Fibroblast of upper back skin (primary cell): ENCODE measurements at regions not wholly inside any gene's neighbourhood (a gene's known extent, or its start where the extent isn't known, plus 50 kb on each side); places are given as distances from the start of the nearest gene placed in this dataset.
"Not testable (repeated sequence)": the region's sequence is repeated elsewhere in the genome, so short reads cannot be mapped to it uniquely, and the experiment has no call there.

Experiments used
- DNase-seq: peaks from one replicate; pipeline ENCODE4 v3.0.0-alpha.2; 2013

DNA sequence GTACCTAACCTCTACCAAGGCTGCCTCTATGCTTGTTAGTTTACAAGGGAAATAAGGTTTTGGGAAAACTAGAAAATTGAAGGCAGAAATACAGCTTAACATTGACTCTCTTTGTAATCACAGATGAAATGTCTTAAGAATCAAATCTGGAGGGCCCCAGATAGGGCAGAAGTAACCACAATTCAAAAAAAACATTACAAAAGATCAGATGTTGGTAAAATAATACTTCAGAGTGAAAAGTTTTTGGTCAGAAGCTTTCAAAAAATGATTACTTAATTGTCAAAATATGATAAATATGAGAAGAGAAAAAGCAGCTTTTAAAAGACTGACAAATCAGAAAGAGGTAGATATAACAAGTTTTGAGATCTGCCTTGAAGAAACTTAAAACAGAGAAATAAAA, 425.1 kb upstream of the NECTIN3 start:
- DNase-seq, result no peak

DNA sequence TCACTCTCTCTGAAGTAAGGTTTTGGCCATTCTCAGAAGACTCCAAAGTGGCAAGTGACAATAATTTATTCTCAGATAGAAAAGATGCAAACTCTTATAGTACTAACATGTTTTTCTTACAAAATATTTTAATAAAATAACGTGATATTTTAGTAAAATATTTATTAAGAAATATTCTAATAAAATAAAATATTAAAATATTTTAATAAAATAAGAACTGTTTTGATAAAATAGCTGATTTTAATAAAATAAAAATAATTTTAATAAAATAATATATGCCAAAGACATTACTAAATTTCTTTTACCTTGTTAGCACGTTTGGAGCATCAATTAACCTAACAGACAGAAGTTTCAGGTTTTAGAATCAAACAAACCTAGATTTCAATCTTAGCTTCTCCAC, 424.0 kb upstream of the NECTIN3 start:
- DNase-seq, result no peak

DNA sequence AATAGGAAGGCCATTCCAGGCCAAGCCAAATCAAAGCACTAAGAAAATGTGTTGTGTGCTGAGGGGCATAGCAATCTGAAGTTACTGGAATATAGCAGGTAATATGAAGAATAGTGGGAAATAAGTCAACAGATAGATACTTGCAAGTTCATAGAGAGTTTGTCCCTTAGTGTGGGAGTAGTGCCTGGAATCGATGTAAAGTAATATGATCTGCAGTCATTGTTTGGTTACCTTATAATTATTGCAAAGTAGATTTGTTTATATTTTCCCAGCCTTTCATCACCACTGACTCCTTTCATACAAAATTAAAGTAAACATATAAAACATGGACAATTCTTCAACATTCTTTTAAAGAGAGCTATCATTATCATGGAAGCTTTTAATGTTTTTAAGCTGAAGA, 420.9 kb upstream of the NECTIN3 start:
- DNase-seq, result no peak

DNA sequence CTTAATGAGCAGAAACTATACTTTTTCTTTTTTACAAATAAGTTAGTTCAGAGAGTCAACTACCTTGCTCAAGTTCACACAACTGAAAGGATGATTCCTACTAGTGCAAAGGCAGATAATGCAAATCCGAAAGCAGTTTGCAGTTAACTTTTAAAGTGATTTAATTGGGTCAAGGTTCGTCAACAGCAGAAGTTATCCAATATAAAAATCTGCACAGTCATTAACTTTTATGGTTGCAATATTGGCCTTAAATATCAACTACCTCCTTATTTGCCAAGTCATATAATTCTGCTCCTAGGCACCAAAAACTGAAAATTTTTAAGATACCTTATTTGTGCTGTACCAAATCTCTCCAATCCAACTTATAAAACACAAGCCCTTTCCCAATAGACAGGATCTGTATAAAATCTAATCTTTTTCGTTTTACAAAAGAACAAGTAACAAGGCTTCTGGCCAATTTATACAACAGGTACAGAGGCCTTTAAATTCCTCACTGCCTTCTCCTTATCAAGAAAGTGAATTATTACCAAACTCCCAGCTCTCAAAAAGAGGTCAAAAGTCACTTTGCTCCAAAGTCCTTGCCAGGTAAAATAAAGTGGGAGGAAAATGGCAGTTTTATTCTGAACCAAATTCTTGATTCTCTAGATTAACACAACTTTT, 416.6 kb upstream of the NECTIN3 start:
- no peak for DNase-seq

DNA sequence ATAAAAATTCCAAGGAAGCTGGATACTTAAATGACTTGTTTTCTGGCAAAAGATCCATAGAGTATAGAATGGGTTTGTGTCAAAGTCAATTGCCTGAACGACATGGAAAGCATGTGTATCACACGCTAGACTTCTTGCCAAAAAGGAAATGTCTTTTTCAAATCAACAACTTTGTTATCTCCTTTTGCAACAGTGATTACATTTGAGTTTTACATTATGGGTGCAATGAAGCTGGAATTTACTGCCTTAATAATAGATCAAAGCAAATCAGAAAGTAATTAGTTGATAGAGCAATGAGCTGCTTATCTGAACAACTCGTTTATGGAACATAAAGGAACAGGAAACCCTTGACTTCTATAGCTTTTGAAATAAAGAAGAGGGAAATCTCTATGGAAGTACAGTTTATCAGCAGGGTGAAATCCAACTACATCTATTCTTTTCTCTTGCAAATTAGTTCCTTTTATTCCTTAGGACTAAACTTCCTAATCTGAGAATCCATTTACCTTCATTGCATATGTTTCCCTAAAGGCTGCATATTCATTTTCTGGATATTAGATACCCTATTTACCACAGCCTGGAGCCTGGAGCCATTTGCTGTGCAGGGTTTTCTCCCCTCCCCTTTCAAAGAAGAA, 415.1 kb upstream of the NECTIN3 start:
- no peak for DNase-seq

DNA sequence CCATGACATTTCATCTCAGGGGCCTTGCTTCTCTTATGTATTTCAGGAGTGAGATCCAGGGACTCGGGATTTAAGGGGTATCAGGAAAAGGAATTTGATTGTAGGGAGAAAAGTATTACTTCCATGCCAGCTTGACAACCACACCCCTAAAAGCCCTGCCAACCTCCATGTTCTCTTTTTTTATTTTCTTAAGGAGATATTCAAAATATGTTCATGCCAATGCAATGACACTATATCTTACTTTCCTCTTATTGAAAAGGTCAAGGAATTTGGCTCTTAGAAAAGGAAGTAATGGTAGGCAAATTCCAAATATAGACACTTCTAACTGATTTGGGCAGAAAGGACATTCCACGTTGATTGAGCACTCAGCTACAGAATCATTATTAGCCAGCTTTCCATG, 407.5 kb upstream of the NECTIN3 start:
- no peak for DNase-seq

DNA sequence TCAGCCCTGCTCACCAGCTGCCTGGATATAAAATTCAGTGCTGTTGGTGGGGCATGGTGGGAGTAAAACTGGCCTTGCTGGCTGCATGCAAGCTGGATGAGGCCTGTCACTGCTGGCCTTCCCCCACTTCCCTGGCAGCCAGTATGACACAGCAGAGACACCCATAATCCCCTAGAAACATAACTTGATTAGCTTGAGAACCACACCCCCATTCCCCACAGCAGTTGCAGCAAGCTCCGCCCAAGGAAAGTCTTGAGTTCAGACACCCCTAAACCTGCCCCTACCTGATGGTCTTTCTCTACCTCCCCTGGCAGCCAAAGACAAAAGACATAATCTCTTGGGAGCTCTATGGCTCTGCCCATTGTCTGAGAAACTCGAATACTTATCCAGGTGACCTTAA, 405.1 kb upstream of the NECTIN3 start:
- no peak for DNase-seq

DNA sequence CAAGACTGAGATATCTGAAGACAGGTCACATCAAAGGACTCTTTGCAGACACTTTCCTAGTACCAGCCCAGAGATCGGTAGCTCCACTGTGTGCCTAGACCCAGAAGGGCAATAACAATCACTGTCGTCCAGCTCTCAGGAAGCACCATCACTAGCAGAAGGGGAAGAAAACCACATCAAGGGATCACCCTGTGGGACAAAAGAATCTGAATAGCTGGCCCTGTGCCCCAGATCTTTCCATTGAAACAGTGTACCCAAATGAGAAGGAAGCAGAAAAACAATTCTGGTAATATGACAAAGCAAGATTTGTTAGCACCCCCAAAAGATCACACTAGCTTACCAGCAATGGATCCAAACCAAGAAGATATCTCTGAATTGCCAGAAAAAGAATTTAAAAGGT, 404.4 kb upstream of the NECTIN3 start:
- DNase-seq, result no peak

DNA sequence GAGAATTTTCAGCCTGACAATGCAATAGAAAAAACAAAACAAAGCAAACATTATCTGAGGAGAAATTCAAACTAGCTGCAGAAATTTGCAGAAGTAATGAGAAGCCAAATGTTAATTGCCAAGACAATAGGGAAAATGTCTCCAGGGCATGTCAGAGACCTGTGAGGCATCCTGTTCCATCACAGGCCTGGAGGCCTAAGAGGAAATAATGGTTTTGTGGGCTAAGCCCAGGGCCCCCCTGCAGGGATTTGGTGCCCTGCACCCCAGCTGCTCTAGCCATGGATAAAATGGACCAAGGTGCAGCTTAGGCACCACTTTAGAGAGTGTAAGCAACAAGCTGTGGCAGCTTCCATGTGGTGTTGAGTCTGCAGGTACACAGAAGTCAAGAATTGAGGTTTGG, 401.2 kb upstream of the NECTIN3 start:
- DNase-seq, result no peak

DNA sequence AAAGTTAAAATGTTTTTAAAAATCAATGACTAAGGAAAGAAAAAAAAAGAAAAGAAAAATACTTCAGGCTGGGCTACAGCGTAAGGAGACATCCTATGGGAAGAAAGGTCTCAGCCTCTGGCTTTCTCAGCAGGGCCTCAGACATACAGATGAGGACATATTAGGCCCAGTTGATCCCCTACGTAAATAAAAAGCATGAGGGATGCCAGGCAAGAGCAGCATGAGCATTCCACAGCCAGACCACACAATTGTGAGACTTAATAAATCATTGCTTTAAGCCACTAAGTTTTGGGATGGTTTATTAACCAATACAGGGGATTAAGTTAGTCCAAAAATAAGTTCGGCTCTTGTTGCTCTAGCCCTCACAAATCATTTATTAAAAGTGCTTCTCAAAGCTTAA, 394.1 kb upstream of the NECTIN3 start:
- peak; percentile 55 for DNase-seq

DNA sequence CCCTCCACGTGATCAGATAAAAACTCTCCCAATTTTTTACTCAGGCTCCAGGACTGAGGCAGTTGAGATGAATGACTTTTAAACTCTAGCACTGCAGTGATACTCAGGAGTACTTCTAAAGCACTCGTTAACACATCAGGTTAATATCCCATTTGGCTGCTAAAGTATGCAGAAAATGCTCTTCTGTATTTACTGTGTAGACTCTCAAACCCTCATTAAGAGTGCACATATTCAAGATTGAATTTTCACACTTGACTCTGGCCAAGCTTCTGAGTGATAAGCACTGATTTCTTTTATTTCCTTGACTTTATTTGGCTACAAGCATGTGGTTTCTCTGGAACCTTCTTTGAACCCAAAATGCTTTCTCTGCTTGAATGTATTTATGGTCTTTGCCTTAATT, 392.3 kb upstream of the NECTIN3 start:
- DNase-seq, result no peak

DNA sequence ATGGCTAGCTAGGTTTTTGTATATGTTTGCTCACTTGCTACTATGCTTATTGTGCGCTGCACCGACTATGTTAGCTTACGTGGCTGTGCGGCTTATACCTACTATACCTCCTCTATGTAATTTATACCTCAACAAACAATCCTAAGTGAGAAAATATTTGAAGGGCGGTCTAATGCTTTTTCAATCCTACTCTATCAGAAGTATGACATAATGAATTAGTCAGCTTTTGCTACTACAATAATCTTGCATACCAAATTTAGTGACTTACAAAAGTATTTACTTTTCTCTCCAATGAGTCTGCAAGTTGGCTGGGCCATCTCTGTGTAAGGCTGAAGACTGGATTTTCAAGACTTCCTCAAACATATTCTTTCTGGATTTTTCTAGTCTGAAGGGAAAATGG, 391.2 kb upstream of the NECTIN3 start:
- DNase-seq, result peak; percentile 14

DNA sequence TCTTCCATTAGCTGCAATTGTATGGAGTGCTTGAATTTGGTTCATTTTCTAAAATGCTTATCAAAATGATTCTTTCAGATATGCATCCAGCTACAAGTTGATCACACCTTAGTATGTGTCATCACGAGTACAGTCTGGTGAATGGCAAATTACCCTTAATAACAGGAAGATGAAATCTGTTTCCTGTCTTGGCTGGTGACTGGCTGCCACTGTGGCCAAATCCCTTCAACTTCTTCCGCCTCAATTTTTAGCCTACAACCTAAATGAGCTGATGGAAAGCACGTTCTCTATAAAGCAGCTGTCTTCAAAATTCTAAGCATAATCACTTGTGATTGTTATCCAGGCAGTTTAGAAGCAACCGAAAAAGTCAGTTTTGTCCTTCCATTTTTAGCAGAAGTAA, 387.1 kb upstream of the NECTIN3 start:
- no peak for DNase-seq

DNA sequence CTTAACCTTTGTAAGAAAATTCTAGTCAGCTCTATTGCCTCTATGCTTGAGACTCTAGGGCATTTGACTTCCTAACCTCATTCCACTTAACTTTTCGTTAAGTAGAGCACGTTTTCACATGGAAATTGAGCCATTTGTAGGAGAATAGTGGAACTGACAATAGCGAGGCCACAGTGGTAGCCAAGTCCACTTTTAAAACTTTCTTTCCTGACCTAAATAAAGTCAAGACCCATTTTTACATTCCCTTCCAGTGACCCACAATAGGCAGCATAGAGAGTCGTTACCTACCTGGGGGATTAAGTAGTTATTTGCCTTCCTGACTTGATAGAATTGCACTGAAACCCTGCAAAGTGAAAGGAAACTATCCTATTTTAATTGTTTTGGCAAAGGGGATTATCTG, 386.0 kb upstream of the NECTIN3 start:
- no peak for DNase-seq

DNA sequence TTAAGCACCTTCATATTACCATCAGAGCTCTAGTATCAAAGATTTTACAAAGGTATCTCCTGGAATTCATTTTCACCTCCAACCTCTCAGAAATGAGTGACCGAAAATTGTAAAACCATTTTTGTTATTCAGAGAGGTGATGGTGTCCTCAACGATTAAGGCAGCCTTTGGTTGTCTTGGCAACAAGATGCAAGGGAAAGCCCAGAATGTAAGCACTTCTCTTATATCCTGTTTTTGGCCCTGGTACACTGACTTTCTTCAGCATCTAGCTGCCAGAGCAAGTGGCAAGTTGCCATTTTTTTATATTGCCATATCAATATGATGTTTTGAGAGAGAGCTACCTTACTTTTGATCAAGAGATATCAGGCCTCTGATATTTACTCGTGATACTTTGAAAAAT, 384.9 kb upstream of the NECTIN3 start:
- no peak for DNase-seq

DNA sequence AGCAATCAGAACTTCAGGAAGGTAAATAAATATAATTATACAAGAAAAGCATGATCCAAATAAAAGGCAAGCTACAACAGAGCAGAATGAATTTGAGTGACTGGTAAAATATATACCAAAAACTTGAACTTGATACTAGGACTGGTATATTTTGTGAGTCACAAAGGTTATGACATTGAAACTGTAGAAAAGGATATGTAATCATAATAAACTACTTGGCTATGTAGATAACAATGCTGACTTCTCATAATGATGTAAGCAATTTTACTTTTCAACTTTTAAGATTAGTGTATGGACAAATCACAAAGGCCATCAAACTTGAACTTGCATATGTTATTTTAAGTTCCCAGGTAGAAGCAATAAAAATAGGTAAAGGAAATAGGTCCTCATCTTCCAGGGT, 384.5 kb upstream of the NECTIN3 start:
- DNase-seq, result no peak

DNA sequence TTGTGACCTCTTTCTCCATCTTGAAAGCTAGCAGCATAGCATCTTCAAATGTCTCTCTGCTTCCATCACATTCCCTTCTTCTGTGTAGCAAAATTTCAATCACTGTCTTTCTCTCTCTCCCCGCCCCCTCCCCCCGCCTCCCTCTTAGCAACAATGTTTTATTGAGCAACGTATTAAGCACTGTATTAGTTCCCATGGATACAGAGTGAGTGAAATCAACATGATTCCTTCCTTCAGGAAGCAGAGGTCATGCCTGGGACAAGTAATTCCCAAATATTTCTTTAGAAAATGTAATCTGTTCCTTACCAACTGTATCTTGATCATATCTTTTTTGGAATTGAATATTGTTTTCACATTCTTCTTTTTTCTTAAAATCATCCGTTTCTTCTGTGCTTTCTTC, 373.7 kb upstream of the NECTIN3 start:
- DNase-seq, result peak; percentile 11

DNA sequence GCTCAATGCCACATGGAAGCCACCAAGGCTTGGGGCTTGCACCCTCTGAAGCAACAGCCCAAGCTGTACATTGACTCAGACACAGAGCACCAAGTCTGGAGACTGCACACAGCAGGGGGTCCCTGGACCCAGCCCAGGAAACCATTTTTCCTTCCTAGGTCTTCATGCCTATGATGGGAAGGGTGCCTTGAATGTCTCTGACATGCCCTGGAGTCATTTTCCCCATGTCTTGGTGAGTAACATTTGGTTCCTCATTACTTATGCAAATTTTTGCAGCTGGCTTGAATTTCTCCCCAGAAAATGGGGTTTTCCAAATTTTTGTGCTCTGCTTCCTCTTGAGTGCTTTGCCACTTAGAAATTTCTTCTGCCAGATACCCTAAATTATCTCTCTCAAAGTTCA, 367.3 kb upstream of the NECTIN3 start:
- not testable (repeated sequence) for DNase-seq

DNA sequence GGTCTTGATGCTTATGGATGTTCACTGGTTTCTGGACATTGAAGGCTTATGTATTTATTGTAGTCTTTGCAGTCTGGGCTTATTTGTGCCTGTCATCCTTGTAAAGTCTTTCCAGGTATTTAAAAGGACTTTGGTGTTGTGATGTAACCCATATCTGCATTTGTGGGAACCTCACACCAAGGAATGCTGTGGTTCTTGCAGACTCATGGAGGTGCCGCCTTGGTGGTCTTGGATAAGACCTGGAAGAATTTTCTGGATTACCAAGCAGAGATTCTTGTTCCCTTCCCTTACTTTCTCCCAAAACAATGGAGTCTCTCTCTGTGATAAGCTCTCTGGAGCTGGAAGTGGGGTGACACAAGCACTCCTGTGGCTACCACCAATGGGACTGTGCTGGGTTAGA, 363.5 kb upstream of the NECTIN3 start:
- DNase-seq, result no peak

DNA sequence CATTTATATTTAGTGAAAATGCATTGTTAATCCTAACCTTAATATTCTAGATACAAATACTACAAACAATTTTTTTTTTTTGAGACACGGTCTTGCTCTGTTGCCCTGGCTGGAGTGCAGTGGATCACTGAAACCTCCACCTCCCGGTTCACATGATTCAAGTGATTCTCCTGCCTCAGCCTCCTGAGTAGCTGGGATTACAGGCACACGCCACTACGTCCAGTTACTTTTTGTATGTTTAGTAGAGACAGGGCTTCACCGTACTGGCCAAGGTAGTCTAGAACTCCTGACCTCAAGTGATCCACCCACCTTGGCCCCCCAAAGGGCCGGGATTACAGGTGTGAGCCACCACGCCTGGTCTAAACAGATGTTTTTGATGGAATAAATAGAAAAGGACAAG, 361.5 kb upstream of the NECTIN3 start:
- DNase-seq, result no peak

DNA sequence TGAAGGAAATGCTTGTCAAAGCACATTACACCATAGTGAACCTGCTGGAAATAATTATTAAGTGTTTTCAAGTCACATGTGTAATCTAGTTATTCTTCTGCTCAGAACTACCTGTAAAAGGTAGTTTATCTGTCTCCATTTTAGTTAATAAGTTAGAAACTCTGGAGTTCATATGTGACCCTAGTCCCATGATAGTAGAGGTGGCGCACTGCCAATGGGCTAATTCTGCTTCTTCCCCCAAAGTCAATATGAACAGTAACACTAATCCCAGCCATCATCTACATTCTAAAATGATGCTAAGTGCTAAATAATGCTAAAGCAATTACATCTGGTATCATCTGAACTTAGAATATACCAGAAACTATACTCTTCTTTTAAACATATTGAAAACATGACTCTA, 361.0 kb upstream of the NECTIN3 start:
- DNase-seq, result no peak

DNA sequence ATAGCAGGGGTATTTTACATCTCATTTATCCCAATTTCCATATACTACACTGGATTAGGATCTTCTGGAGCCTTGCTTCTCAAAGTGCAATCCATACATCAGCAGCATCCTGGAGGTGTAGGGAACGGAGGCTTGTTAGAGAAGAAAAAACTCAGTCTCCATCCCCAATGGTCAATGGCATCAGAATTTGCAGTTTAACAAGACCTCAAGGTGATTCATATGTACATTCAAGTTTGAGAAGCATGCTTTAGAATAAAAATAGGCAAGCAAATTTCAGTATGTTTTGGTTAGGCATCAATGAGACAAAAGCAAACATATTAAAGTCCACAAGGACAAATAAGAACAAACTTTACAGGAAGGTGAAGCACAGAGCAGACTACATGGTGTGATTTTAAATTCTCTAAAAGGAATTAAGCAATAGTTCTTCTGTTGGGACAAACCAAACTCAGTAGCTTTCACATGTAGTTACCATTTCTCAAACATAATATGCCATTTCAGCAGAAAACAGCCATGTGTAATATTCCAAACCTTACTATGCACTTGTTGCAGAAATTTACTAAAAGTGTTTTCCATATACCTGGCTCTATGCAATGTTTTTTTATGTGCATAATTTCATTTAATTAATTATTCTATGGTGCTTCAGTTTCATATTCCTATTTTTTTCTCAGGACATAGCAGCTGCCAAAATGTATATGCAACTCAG, 360.3 kb upstream of the NECTIN3 start:
- DNase-seq, result no peak

DNA sequence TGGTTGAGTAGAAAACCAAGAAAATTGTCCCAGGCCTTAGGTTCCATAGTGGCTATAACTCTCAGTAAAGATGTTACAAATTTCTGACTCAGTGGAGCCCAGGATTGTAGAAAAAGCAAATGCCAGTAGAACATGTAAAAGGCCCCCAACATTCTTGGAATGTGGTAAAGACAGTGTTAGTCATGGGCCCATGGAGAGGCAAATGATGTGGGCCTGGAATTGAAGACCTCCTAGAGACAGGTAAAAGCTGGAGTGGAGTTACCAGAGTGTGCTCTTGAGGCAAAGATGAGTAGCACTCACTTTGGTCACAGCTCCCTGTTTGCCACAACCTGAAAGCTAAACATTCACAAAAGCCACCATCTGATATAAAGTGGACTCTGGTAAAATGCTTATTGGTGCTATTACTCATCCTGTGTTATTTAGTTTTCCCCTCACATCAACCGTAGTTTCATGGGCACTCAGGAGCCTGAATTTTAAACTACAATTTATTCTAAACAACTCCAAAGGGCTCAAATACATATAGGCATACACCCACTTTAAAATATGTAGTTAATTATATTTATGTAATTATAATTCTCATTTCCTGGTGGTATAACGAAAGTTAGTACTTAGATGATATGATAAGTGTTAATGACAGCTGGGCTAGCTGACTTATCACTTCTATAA, 359.6 kb upstream of the NECTIN3 start:
- DNase-seq, result peak; percentile 32

DNA sequence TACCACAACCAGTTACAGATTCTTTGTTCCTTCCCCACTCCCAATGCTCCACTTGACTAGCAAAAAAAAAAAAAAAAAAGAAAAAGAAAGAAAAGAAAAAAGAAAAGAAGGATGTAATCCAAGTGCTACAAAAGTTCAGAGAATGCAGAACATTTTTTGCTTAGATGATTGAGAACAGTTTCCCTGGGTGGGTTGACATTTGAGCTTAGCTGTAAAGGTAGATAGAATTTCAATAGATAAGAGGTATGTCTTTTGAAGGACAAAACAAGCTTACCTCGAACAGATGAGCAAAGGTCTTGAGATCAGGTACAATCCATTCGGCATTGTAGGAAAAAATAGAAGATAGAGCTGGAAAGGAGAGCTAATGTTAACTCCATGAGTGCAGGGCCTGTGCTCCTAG, 344.6 kb upstream of the NECTIN3 start:
- DNase-seq, result no peak
